ENCODE measurements at regions not wholly inside any gene's neighbourhood (a gene's known extent, or its start where the extent isn't known, plus 50 kb on each side); places are given as distances from the start of the nearest gene placed in this dataset.

DNA sequence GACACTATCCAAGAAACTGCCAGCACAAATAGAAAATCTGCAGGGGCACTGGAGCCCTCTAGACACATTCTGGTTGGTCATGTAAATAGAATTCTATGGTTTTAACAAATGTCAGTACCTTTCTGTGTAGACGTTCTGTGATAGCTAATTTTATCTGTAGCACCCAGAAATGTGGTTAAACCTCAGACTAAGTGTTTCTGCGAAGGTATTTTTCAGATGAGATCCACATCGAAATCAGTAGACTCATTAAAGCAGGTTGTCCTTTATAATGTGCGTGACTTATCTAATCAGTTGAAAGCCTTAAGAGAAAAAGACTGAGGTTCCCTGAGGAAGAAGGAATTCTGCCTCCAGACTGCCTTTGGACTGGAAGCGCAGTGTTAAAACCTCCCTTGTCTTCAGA, 922.9 kb downstream of the EFNB2 start:
- Histone ChIP-seq H3K4me1 (no peaks in the 10 kb centered on the region), H3K4me3 (no peak overlapping the region), H3K36me3 (no peaks in the 10 kb centered on the region), H3K27me3 (ENCODE audit: low read depth) (no peaks in the 10 kb centered on the region), H3K9me3 (no peaks in the 10 kb centered on the region), H3K27ac (no peak overlapping the region)
- intact Hi-C loops (cut with DNase I): no loop called here
- no peak for ATAC-seq
- TF ChIP-seq, protein P1, sequence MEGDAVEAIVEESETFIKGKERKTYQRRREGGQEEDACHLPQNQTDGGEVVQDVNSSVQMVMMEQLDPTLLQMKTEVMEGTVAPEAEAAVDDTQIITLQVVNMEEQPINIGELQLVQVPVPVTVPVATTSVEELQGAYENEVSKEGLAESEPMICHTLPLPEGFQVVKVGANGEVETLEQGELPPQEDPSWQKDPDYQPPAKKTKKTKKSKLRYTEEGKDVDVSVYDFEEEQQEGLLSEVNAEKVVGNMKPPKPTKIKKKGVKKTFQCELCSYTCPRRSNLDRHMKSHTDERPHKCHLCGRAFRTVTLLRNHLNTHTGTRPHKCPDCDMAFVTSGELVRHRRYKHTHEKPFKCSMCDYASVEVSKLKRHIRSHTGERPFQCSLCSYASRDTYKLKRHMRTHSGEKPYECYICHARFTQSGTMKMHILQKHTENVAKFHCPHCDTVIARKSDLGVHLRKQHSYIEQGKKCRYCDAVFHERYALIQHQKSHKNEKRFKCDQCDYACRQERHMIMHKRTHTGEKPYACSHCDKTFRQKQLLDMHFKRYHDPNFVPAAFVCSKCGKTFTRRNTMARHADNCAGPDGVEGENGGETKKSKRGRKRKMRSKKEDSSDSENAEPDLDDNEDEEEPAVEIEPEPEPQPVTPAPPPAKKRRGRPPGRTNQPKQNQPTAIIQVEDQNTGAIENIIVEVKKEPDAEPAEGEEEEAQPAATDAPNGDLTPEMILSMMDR (IDR thresholded peaks at IDR 0.05): no peak
- DNase-seq: no peak

DNA sequence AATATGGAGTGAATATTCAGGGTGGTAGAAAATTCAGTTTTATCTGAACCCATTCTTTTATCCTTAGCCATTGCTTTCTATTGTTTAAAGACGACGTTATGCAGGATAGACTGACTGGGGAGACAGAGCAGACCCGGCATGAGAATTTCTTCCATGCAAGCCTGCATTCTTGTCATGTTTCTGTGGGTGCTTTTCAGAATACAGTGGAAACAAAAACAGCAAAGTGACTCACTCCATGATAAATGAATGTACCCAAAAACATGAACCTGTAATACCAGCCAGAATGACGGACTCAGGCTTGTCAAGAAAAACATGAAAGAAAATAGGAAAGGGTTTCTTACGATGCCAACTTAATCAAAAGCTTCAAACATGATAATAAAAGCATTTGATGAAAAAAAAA, 924.0 kb downstream of the EFNB2 start:
- TF ChIP-seq, protein P1 (IDR thresholded peaks at IDR 0.05): no peak
- H3K9me3 ChIP-seq: no peaks in the 10 kb centered on the region
- H3K36me3 ChIP-seq: no peaks in the 10 kb centered on the region
- no peak overlapping the region for H3K27ac ChIP-seq
- H3K4me3 ChIP-seq: no peak overlapping the region
- ATAC-seq (no peak), DNase-seq (no peak)
- intact Hi-C loops (cut with DNase I): no loop called here
- H3K27me3 ChIP-seq (ENCODE audit: low read depth): no peaks in the 10 kb centered on the region
- H3K4me1 ChIP-seq: no peaks in the 10 kb centered on the region

DNA sequence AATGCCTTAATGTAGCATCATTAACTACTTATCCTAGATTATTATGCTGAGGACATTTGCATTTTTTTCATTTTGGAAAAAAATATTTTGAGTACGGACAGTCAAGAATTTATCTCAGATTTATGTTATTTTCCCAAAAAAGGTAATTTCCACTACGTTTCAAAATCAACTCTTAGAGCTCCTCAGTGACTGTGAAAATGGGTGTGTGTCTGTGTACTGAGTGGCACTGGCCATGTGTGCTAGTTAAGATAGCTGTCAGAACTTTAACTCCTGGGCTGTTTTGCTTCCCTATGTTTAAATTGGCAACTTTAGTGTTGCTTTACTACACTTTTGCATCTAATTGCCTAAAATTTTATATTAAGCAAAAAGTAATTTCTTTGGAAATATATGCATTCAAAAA, 927.4 kb downstream of the EFNB2 start:
- Histone ChIP-seq H3K27ac (no peak overlapping the region), H3K4me1 (no peaks in the 10 kb centered on the region), H3K36me3 (no peaks in the 10 kb centered on the region), H3K27me3 (ENCODE audit: low read depth) (no peaks in the 10 kb centered on the region), H3K9me3 (no peaks in the 10 kb centered on the region), H3K4me3 (no peak overlapping the region)
- DNase-seq: no peak
- intact Hi-C loops (cut with DNase I): no loop called here
- TF ChIP-seq, protein P1 (IDR thresholded peaks at IDR 0.05): no peak
- ATAC-seq: no peak

DNA sequence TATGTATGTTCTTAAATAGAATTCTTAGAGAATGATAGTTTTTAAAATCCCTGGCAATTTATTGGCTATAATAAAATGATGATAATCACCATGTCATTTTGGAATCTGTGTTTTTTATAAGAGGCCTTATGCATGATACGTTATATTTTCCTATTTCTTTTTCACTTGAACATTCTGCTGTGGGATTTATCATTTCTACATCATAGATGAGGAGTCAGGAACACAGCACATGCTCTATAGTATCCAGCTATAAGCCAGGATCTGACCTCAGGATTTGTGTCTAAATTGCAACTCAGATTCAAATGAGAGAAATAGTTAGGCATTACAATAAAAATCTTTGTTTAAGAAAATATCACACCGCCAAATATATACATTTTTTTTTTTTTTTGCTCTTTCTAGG, 928.0 kb downstream of the EFNB2 start:
- no peak for ATAC-seq
- H3K4me3 ChIP-seq: no peak overlapping the region
- no peaks in the 10 kb centered on the region for H3K36me3 ChIP-seq
- no peaks in the 10 kb centered on the region for H3K9me3 ChIP-seq
- H3K4me1 ChIP-seq: no peaks in the 10 kb centered on the region
- no peaks in the 10 kb centered on the region for H3K27me3 ChIP-seq (ENCODE audit: low read depth)
- no peak for DNase-seq
- no peak overlapping the region for H3K27ac ChIP-seq
- TF ChIP-seq, protein P1 (IDR thresholded peaks at IDR 0.05): no peak
- intact Hi-C loops (cut with DNase I): no loop called here

DNA sequence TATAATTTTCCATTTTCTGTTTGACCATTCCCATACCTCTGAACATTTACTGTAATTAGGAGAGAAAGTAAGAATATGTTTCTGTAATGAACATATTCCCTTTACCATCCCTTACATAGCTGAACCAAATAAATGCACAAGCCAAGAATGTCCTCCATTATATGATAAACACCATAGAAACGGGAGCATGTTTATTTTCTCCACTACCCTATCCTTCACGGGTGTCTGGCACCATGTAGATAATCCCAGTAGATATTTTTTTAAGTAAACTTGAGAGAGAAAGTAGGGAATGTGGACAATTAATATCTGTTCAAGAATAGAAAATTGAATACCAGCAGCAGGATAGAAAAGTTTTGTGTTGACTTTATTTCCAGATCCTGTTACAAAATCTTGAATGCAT, 928.4 kb downstream of the EFNB2 start:
- Histone ChIP-seq H3K36me3 (no peaks in the 10 kb centered on the region), H3K4me3 (no peak overlapping the region), H3K4me1 (no peaks in the 10 kb centered on the region), H3K27me3 (ENCODE audit: low read depth) (no peaks in the 10 kb centered on the region), H3K27ac (no peak overlapping the region), H3K9me3 (no peaks in the 10 kb centered on the region)
- ATAC-seq (no peak), DNase-seq (no peak)
- TF ChIP-seq, protein P1 (IDR thresholded peaks at IDR 0.05): no peak
- intact Hi-C loops (cut with DNase I): no loop called here
